D721Med (cell line): ENCODE measurements at regions not wholly inside any gene's neighbourhood (a gene's known extent, or its start where the extent isn't known, plus 50 kb on each side); places are given as distances from the start of the nearest gene placed in this dataset.

Experiments
- DNase-seq: peaks from one replicate; pipeline ENCODE4 v3.0.0; 2011; ENCODE audit warnings: low spot score; ENCODE audit not compliant: insufficient read length
- FAIRE-seq: peaks from 2 replicates; lab custom pipeline; 2011; peaks lifted over from hg19 to GRCh38; lab: Jason Lieb, UNC
- CTCF ChIP-seq: IDR thresholded peaks from 2 replicates; pipeline ENCODE4 v1.5.1; 2012; ENCODE audit warnings: mild to moderate bottlenecking, control low read depth; ENCODE audit not compliant: insufficient read depth; ENCODE audit errors: missing control alignments

DNA sequence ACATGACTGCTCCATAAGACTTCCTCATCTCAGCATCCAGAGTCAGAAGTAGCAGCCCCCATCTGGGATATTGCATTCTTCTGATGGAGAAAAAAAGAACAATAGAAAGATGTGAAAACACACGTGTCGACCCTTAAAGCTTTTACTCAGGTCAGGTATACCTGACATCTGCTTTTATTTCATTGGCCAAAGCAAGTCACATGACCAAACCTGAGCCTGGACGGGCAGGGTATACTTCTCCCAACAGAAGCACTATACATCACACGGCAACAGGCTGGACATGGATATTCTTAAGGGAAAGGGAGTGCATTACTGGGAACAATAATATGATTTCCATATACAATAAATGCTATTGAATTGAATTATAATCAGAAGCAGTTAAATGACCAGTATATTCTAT, 243.3 kb downstream of the LMO4 start:
- TF ChIP-seq CTCF, result no peak
- DNase-seq, result no peak
- no peak for FAIRE-seq

- FAIRE-seq (peak; percentile 91), DNase-seq (no peak)
- no peak for TF ChIP-seq CTCF
Measured at GRCh38 chr1:87572891-87573290, 244.2 kb downstream of the LMO4 start.

GRCh38 chr1:87575528-87575927, 246.8 kb downstream of the LMO4 start:
- no peak for FAIRE-seq
- no peak for DNase-seq
- TF ChIP-seq CTCF, result no peak

GRCh38 chr1:87578464-87578863, 249.8 kb downstream of the LMO4 start:
- TF ChIP-seq CTCF, result no peak
- DNase-seq (no peak), FAIRE-seq (no peak)

DNA sequence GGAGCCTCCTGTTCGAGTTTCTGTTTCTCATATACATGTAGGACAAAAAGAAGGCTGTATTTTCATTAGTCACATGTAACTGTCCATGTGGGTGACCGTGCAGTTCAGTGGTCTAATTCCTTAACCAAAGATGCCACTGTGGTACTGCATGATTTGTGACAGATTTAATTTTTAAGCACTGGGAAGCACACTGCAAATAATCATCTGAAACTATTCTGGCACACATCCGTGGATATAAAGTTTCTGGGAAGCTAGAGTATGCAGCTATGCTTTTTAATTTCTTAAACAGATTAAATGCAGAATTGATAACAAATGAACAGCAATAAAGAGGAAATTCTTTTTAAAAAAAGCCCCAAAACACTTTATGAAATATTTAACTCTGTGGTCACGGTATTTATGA, 254.8 kb downstream of the LMO4 start:
- DNase-seq, result no peak
- TF ChIP-seq CTCF, result no peak
- no peak for FAIRE-seq

GRCh38 chr1:87584586-87584985, 255.9 kb downstream of the LMO4 start:
- DNase-seq (no peak), FAIRE-seq (no peak)
- TF ChIP-seq CTCF, result no peak

- FAIRE-seq, result no peak
- no peak for DNase-seq
- TF ChIP-seq CTCF, result no peak
Measured at GRCh38 chr1:87586501-87586900, 257.8 kb downstream of the LMO4 start.
